ENCODE measurements at regions not wholly inside any gene's neighbourhood (a gene's known extent, or its start where the extent isn't known, plus 50 kb on each side); places are given as distances from the start of the nearest gene placed in this dataset.

GRCh38 chr20:4563534-4563933 lies 122.7 kb upstream of the PRNP start:
- Mint-ChIP-seq H3K4me1 (ENCODE audit: low read depth, unreplicated experiment) (no peaks in the 10 kb centered on the region), H3K4me3 (ENCODE audit: unreplicated experiment) (no peak overlapping the region), H3K27me3 (ENCODE audit: insufficient read depth, unreplicated experiment) (peaks cover 2% of the 10 kb centered on the region), H3K9me3 (ENCODE audit: unreplicated experiment) (peaks cover 27% of the 10 kb centered on the region), H3K36me3 (ENCODE audit: insufficient read depth, unreplicated experiment) (no peaks in the 10 kb centered on the region), H3K27ac (ENCODE audit: unreplicated experiment) (no peak overlapping the region)
- BruUV-seq (replicated peaks), result no TSS peak
- ChIA-PET CTCF (no interaction called here), POLR2A (no interaction called here)
- peak in 1 of 2 experiments; percentile 17 for TF ChIP-seq CTCF (IDR thresholded peaks at IDR 0.05; ENCODE audit: insufficient read depth in 1 of 2, low read depth in 1 of 2, low read length in 1 of 2, severe bottlenecking in 1 of 2, unreplicated experiment in 1 of 2)
- Histone ChIP-seq H3K9me3 (no peaks in the 10 kb centered on the region), H3K4me3 (ENCODE audit: low read depth, low read length) (no peak overlapping the region), H3K36me3 (ENCODE audit: control insufficient read depth, insufficient read depth, low read length) (no peaks in the 10 kb centered on the region), H3K4me1 (no peaks in the 10 kb centered on the region), H3K27me3 (replicated peaks; ENCODE audit: control insufficient read depth, insufficient read depth, low read length) (no peaks in the 10 kb centered on the region)
- peak; percentile 60 to 72 for DNase-seq
- intact Hi-C loops (cut with micrococcal nuclease; ENCODE audit: unreplicated experiment), result no loop called here

- H3K9me3 ChIP-seq, result no peaks in the 10 kb centered on the region
- H3K27me3 ChIP-seq (replicated peaks; ENCODE audit: control insufficient read depth, insufficient read depth, low read length), result no peaks in the 10 kb centered on the region
- peaks cover 27% of the 10 kb centered on the region for H3K9me3 Mint-ChIP-seq (ENCODE audit: unreplicated experiment)
- DNase-seq, result no peak
- H3K4me1 ChIP-seq, result no peaks in the 10 kb centered on the region
- TF ChIP-seq CTCF (IDR thresholded peaks at IDR 0.05; ENCODE audit: insufficient read depth in 1 of 2, low read depth in 1 of 2, low read length in 1 of 2, severe bottlenecking in 1 of 2, unreplicated experiment in 1 of 2), result no peak
- POLR2A ChIA-PET, result no interaction called here
- H3K4me1 Mint-ChIP-seq (ENCODE audit: low read depth, unreplicated experiment), result no peaks in the 10 kb centered on the region
- H3K4me3 Mint-ChIP-seq (ENCODE audit: unreplicated experiment), result no peak overlapping the region
- H3K36me3 ChIP-seq (ENCODE audit: control insufficient read depth, insufficient read depth, low read length), result no peaks in the 10 kb centered on the region
- BruUV-seq (replicated peaks), result no TSS peak
- no peak overlapping the region for H3K4me3 ChIP-seq (ENCODE audit: low read depth, low read length)
- H3K27ac Mint-ChIP-seq (ENCODE audit: unreplicated experiment), result no peak overlapping the region
- H3K27me3 Mint-ChIP-seq (ENCODE audit: insufficient read depth, unreplicated experiment), result peaks cover 2% of the 10 kb centered on the region
- no peaks in the 10 kb centered on the region for H3K36me3 Mint-ChIP-seq (ENCODE audit: insufficient read depth, unreplicated experiment)
- CTCF ChIA-PET, result no interaction called here
- intact Hi-C loops (cut with micrococcal nuclease; ENCODE audit: unreplicated experiment), result no loop called here
Measured at GRCh38 chr20:4563031-4563430, 123.2 kb upstream of the PRNP start.

GRCh38 chr20:4560667-4561066 lies 125.6 kb upstream of the PRNP start:
- peaks cover 2% of the 10 kb centered on the region for H3K27me3 Mint-ChIP-seq (ENCODE audit: insufficient read depth, unreplicated experiment)

More at GRCh38 chr20:4560667-4561066, 125.6 kb upstream of the PRNP start:
- intact Hi-C loops (cut with micrococcal nuclease; ENCODE audit: unreplicated experiment), result no loop called here
- H3K4me1 Mint-ChIP-seq (ENCODE audit: low read depth, unreplicated experiment), result no peaks in the 10 kb centered on the region
- no peak for DNase-seq
- CTCF ChIA-PET, result no interaction called here
- Histone ChIP-seq H3K4me1 (no peaks in the 10 kb centered on the region), H3K4me3 (ENCODE audit: low read depth, low read length) (no peak overlapping the region), H3K27me3 (replicated peaks; ENCODE audit: control insufficient read depth, insufficient read depth, low read length) (no peaks in the 10 kb centered on the region), H3K36me3 (ENCODE audit: control insufficient read depth, insufficient read depth, low read length) (no peaks in the 10 kb centered on the region), H3K9me3 (no peaks in the 10 kb centered on the region)
- peaks cover 27% of the 10 kb centered on the region for H3K9me3 Mint-ChIP-seq (ENCODE audit: unreplicated experiment)
- POLR2A ChIA-PET, result no interaction called here
- BruUV-seq (replicated peaks), result no TSS peak
- H3K27ac Mint-ChIP-seq (ENCODE audit: unreplicated experiment), result no peak overlapping the region
- no peak overlapping the region for H3K4me3 Mint-ChIP-seq (ENCODE audit: unreplicated experiment)
- TF ChIP-seq CTCF (IDR thresholded peaks at IDR 0.05; ENCODE audit: insufficient read depth in 1 of 2, low read depth in 1 of 2, low read length in 1 of 2, severe bottlenecking in 1 of 2, unreplicated experiment in 1 of 2), result no peak
- no peaks in the 10 kb centered on the region for H3K36me3 Mint-ChIP-seq (ENCODE audit: insufficient read depth, unreplicated experiment)

Measured in Caco-2 (cell line).